CD14-positive monocyte (primary cell): ENCODE measurements at regions not wholly inside any gene's neighbourhood (a gene's known extent, or its start where the extent isn't known, plus 50 kb on each side); places are given as distances from the start of the nearest gene placed in this dataset.

Experiments
- DNase-seq, 3 donors: peaks; one replicate each; pipeline ENCODE4 v3.0.0-alpha.2; 2011 to 2022
- H2AFZ ChIP-seq: 2 replicates; pipeline ENCODE4 v1.6.0; 2012; ENCODE audit warnings: mild to moderate bottlenecking, low read depth, low read length, inconsistent platforms; ENCODE audit not compliant: insufficient read depth, poor library complexity, severe bottlenecking
- H3K27ac ChIP-seq, 2 donors: 1 replicate in 1 of 2; 2 replicates in 1 of 2; pipeline ENCODE4 v1.5.1; 2012 to 2013; ENCODE audit warnings: low read length in 2 of 2, control low read depth in 1 of 2, inconsistent platforms in 1 of 2, low read depth in 1 of 2, mild to moderate bottlenecking in 1 of 2
- H3K27me3 ChIP-seq, 2 donors: one replicate each; pipeline versions ENCODE4 v1.6.0 to v1.6.1; 2011 to 2013; ENCODE audit warnings: low read length in 2 of 2; ENCODE audit not compliant: control insufficient read depth in 2 of 2, insufficient read depth in 2 of 2
- H3K36me3 ChIP-seq, 2 donors: replicated peaks in 1 of 2; 1 replicate in 1 of 2; 2 replicates in 1 of 2; pipeline versions ENCODE4 v1.5.1 to v1.6.1; 2012 to 2013; ENCODE audit warnings: low read length in 2 of 2, control low read depth in 1 of 2, inconsistent platforms in 1 of 2, mild to moderate bottlenecking in 1 of 2; ENCODE audit not compliant: insufficient read depth in 2 of 2, control insufficient read depth in 1 of 2
- H3K4me1 ChIP-seq, 2 donors: 1 replicate in 1 of 2; 2 replicates in 1 of 2; pipeline versions ENCODE4 v1.5.1 to v1.6.1; 2012 to 2013; ENCODE audit warnings: low read length in 2 of 2, control low read depth in 1 of 2, inconsistent platforms in 1 of 2, mild to moderate bottlenecking in 1 of 2, moderate library complexity in 1 of 2; ENCODE audit not compliant: insufficient read depth in 2 of 2, control insufficient read depth in 1 of 2
- H3K4me2 ChIP-seq: replicated peaks from 2 replicates; pipeline ENCODE3; 2012; ENCODE audit warnings: low read length, moderate library complexity, mild to moderate bottlenecking; ENCODE audit not compliant: poor library complexity, severe bottlenecking; ENCODE audit errors: extremely low read depth
- H3K4me3 ChIP-seq, 3 experiments: fragments of 200-600 bp in 1 of 3; sonication (generic) in 1 of 3; replicated peaks in 1 of 3; 1 replicate in 2 of 3; 2 replicates in 1 of 3; pipeline ENCODE4 v1.5.1; 2011 to 2013; ENCODE audit warnings: low read length in 3 of 3, mild to moderate bottlenecking in 3 of 3, control low read depth in 2 of 3, low read depth in 2 of 3, inconsistent platforms in 1 of 3, moderate library complexity in 1 of 3
- H3K79me2 ChIP-seq: 2 replicates; pipeline ENCODE4 v1.6.0; 2012; ENCODE audit warnings: mild to moderate bottlenecking, control low read depth, inconsistent platforms, low read length, moderate library complexity; ENCODE audit not compliant: insufficient read depth
- H3K9ac ChIP-seq: 2 replicates; pipeline ENCODE4 v1.6.0; 2017; ENCODE audit warnings: low read length, mild to moderate bottlenecking; ENCODE audit not compliant: insufficient read depth, poor library complexity, severe bottlenecking
- H3K9me3 ChIP-seq, 2 donors: replicated peaks in 1 of 2; 1 replicate in 1 of 2; 2 replicates in 1 of 2; pipeline versions ENCODE4 v1.5.1 to v1.6.1; 2012 to 2013; ENCODE audit warnings: low read length in 2 of 2, control low read depth in 1 of 2; ENCODE audit not compliant: control insufficient read depth in 1 of 2, insufficient read depth in 1 of 2
- H4K20me1 ChIP-seq: 2 replicates; pipeline ENCODE4 v1.6.0; 2012; ENCODE audit warnings: mild to moderate bottlenecking, low read length, control low read depth, moderate library complexity; ENCODE audit not compliant: insufficient read depth
- H3K27ac Mint-ChIP-seq, 7 donors: one replicate each; pipeline ENCODE4 v1.8.0; 2020; ENCODE audit warnings: mild to moderate bottlenecking in 7 of 7, mixed read lengths in 7 of 7, moderate library complexity in 6 of 7, inconsistent platforms in 2 of 7
- H3K27me3 Mint-ChIP-seq, 3 donors: one replicate each; pipeline ENCODE4 v1.8.0; 2021 to 2022; ENCODE audit warnings: low read depth in 3 of 3, mild to moderate bottlenecking in 3 of 3, mixed read lengths in 3 of 3, moderate library complexity in 3 of 3, inconsistent platforms in 1 of 3
- H3K36me3 Mint-ChIP-seq, 2 donors: one replicate each; pipeline ENCODE4 v1.8.0; 2020; ENCODE audit warnings: mixed read lengths in 2 of 2, inconsistent platforms in 1 of 2, mild to moderate bottlenecking in 1 of 2
- H3K4me1 Mint-ChIP-seq: one replicate; pipeline ENCODE4 v1.8.0; 2020; ENCODE audit warnings: mild to moderate bottlenecking, mixed read lengths
- H3K4me3 Mint-ChIP-seq, 2 donors: one replicate each; pipeline ENCODE4 v1.8.0; 2020; ENCODE audit warnings: mild to moderate bottlenecking in 2 of 2, mixed read lengths in 2 of 2, moderate library complexity in 1 of 2
- H3K9me3 Mint-ChIP-seq, 7 donors: one replicate each; pipeline ENCODE4 v1.8.0; 2020 to 2022; ENCODE audit warnings: mixed read lengths in 7 of 7, mild to moderate bottlenecking in 6 of 7, moderate library complexity in 6 of 7, inconsistent platforms in 2 of 7
- CTCF ChIP-seq: fragments of 200-600 bp; IDR thresholded peaks from one replicate; pipeline ENCODE4 v1.8.0; 2022; ENCODE audit warnings: antibody characterized with exemption, mild to moderate bottlenecking
- WGBS: methylation state at CpG from one replicate; pipeline ENCODE4 v1.1.5; 2013; ENCODE audit warnings: missing lambda C conversion rate; ENCODE audit not compliant: insufficient coverage; 5-methylcytosine and 5-hydroxymethylcytosine counted together
- intact Hi-C, 2 donors: fragments of 100-400 bp; cut with micrococcal nuclease; formaldehyde crosslinking; loops; one replicate each; pipeline versions ENCODE4 v1.15.0 to v1.15.1; 2023

GRCh38 chr2:23137166-23137565 lies 247.8 kb upstream of the KLHL29 start:
- no peak overlapping the region for H3K4me2 ChIP-seq
- no peaks in the 10 kb centered on the region for H3K79me2 ChIP-seq
- no peak overlapping the region for H3K27ac ChIP-seq
- H3K4me1 Mint-ChIP-seq, result no peaks in the 10 kb centered on the region
- no peak overlapping the region for H3K4me3 ChIP-seq
- H3K9me3 Mint-ChIP-seq, result peaks cover 0 to 5% (median 3%) of the 10 kb centered on the region in 7 donors
- H3K4me3 Mint-ChIP-seq, result no peak overlapping the region
- H3K27me3 ChIP-seq, result no peaks in the 10 kb centered on the region
- no peak for DNase-seq
- no CpG with 5 or more reads among the region's 2 CpGs for WGBS
- TF ChIP-seq CTCF, result no peak
- intact Hi-C loops, result no loop called here
- H3K4me1 ChIP-seq, result no peaks in the 10 kb centered on the region
- H3K27me3 Mint-ChIP-seq, result peaks cover 0 to 4% (median 3%) of the 10 kb centered on the region in 3 donors
- no peaks in the 10 kb centered on the region for H3K36me3 Mint-ChIP-seq
- H3K9me3 ChIP-seq, result peaks cover 0 to 4% of the 10 kb centered on the region in 2 donors
- H4K20me1 ChIP-seq, result no peaks in the 10 kb centered on the region
- no peak overlapping the region for H2AFZ ChIP-seq
- no peak overlapping the region for H3K9ac ChIP-seq
- no peak overlapping the region for H3K27ac Mint-ChIP-seq
- no peaks in the 10 kb centered on the region for H3K36me3 ChIP-seq

GRCh38 chr2:23138701-23139100 lies 246.3 kb upstream of the KLHL29 start:
- H3K4me1 Mint-ChIP-seq, result no peaks in the 10 kb centered on the region
- H3K4me3 Mint-ChIP-seq, result no peak overlapping the region
- intact Hi-C loops, result no loop called here
- no CpG with 5 or more reads among the region's 4 CpGs for WGBS
- H3K27me3 Mint-ChIP-seq, result peaks cover 0 to 4% (median 3%) of the 10 kb centered on the region in 3 donors
- H3K36me3 Mint-ChIP-seq, result no peaks in the 10 kb centered on the region
- Histone ChIP-seq H3K27ac (no peak overlapping the region), H3K9ac (no peak overlapping the region), H2AFZ (no peak overlapping the region), H3K4me3 (no peak overlapping the region), H3K79me2 (no peaks in the 10 kb centered on the region), H3K27me3 (no peaks in the 10 kb centered on the region), H3K9me3 (no peaks in the 10 kb centered on the region), H4K20me1 (no peaks in the 10 kb centered on the region), H3K36me3 (no peaks in the 10 kb centered on the region), H3K4me1 (no peaks in the 10 kb centered on the region), H3K4me2 (no peak overlapping the region)
- H3K9me3 Mint-ChIP-seq, result peaks cover 0 to 5% (median under 1%) of the 10 kb centered on the region in 7 donors
- no peak for DNase-seq
- no peak overlapping the region for H3K27ac Mint-ChIP-seq
- TF ChIP-seq CTCF, result no peak
